ENCODE measurements at regions not wholly inside any gene's neighbourhood (a gene's known extent, or its start where the extent isn't known, plus 50 kb on each side); places are given as distances from the start of the nearest gene placed in this dataset.
"Not testable (repeated sequence)": the region's sequence is repeated elsewhere in the genome, so short reads cannot be mapped to it uniquely, and the experiment has no call there.

- DNase-seq (ENCODE audit: low read depth in 1 of 2, low spot score in 1 of 2) = no peak
- no peak for TF ChIP-seq JUND (IDR thresholded peaks at IDR 0.05; ENCODE audit: low read depth)
- in situ Hi-C loops (cut with HindIII; ENCODE audit: low pct_unique_long_range_greater_than_20kb, low sequenced_read_pairs) = no loop called here
Observed at GRCh38 chr2:75894170-75894569, 183.5 kb upstream of the GCFC2 start.

GRCh38 chr2:75892490-75892889 lies 181.8 kb upstream of the GCFC2 start:
- TF ChIP-seq JUND (IDR thresholded peaks at IDR 0.05; ENCODE audit: low read depth) = no peak
- no peak for DNase-seq (ENCODE audit: low read depth in 1 of 2, low spot score in 1 of 2)
- in situ Hi-C loops (cut with HindIII; ENCODE audit: low pct_unique_long_range_greater_than_20kb, low sequenced_read_pairs) = no loop called here

GRCh38 chr2:75882530-75882929 lies 171.8 kb upstream of the GCFC2 start:
- in situ Hi-C loops (cut with HindIII; ENCODE audit: low pct_unique_long_range_greater_than_20kb, low sequenced_read_pairs) = no loop called here
- DNase-seq (ENCODE audit: low read depth in 1 of 2, low spot score in 1 of 2) = no peak
- no peak for TF ChIP-seq JUND (IDR thresholded peaks at IDR 0.05; ENCODE audit: low read depth)

GRCh38 chr2:75875606-75876005 lies 164.9 kb upstream of the GCFC2 start:
- in situ Hi-C loops (cut with HindIII; ENCODE audit: low pct_unique_long_range_greater_than_20kb, low sequenced_read_pairs); DNase-seq (ENCODE audit: low read depth in 1 of 2, low spot score in 1 of 2): not testable (repeated sequence)

- in situ Hi-C loops (cut with HindIII; ENCODE audit: low pct_unique_long_range_greater_than_20kb, low sequenced_read_pairs) = not testable (repeated sequence)
Observed at GRCh38 chr2:75871762-75872614, 161.3 kb upstream of the GCFC2 start.

GRCh38 chr2:75870651-75871137 lies 160.0 kb upstream of the GCFC2 start:
- no peak for DNase-seq (ENCODE audit: low read depth in 1 of 2, low spot score in 1 of 2)
- TF ChIP-seq JUND (IDR thresholded peaks at IDR 0.05; ENCODE audit: low read depth) = no peak
- in situ Hi-C loops (cut with HindIII; ENCODE audit: low pct_unique_long_range_greater_than_20kb, low sequenced_read_pairs) = no loop called here

More at GRCh38 chr2:75871762-75872614, 161.3 kb upstream of the GCFC2 start:
- DNase-seq (ENCODE audit: low read depth in 1 of 2, low spot score in 1 of 2) = not testable (repeated sequence)

GRCh38 chr2:75870133-75870532 lies 159.4 kb upstream of the GCFC2 start:
- in situ Hi-C loops (cut with HindIII; ENCODE audit: low pct_unique_long_range_greater_than_20kb, low sequenced_read_pairs) = no loop called here
- TF ChIP-seq JUND (IDR thresholded peaks at IDR 0.05; ENCODE audit: low read depth) = no peak
- DNase-seq (ENCODE audit: low read depth in 1 of 2, low spot score in 1 of 2) = no peak

GRCh38 chr2:75865702-75866101 lies 155.0 kb upstream of the GCFC2 start:
- in situ Hi-C loops (cut with HindIII; ENCODE audit: low pct_unique_long_range_greater_than_20kb, low sequenced_read_pairs) = no loop called here
- DNase-seq (ENCODE audit: low read depth in 1 of 2, low spot score in 1 of 2) = no peak
- no peak for TF ChIP-seq JUND (IDR thresholded peaks at IDR 0.05; ENCODE audit: low read depth)

GRCh38 chr2:75865083-75865482 lies 154.4 kb upstream of the GCFC2 start:
- DNase-seq (ENCODE audit: low read depth in 1 of 2, low spot score in 1 of 2) = no peak
- no peak for TF ChIP-seq JUND (IDR thresholded peaks at IDR 0.05; ENCODE audit: low read depth)
- in situ Hi-C loops (cut with HindIII; ENCODE audit: low pct_unique_long_range_greater_than_20kb, low sequenced_read_pairs) = no loop called here

- in situ Hi-C loops (cut with HindIII; ENCODE audit: low pct_unique_long_range_greater_than_20kb, low sequenced_read_pairs) = no loop called here
- TF ChIP-seq JUND (IDR thresholded peaks at IDR 0.05; ENCODE audit: low read depth) = no peak
- no peak for DNase-seq (ENCODE audit: low read depth in 1 of 2, low spot score in 1 of 2)
Observed at GRCh38 chr2:75862547-75862946, 151.8 kb upstream of the GCFC2 start.

GRCh38 chr2:75853436-75853835 lies 142.7 kb upstream of the GCFC2 start:
- no peak for TF ChIP-seq JUND (IDR thresholded peaks at IDR 0.05; ENCODE audit: low read depth)
- in situ Hi-C loops (cut with HindIII; ENCODE audit: low pct_unique_long_range_greater_than_20kb, low sequenced_read_pairs) = no loop called here

GRCh38 chr2:75852639-75853038 lies 141.9 kb upstream of the GCFC2 start:
- DNase-seq (ENCODE audit: low read depth in 1 of 2, low spot score in 1 of 2) = no peak
- no peak for TF ChIP-seq JUND (IDR thresholded peaks at IDR 0.05; ENCODE audit: low read depth)
- in situ Hi-C loops (cut with HindIII; ENCODE audit: low pct_unique_long_range_greater_than_20kb, low sequenced_read_pairs) = no loop called here

More at GRCh38 chr2:75853436-75853835, 142.7 kb upstream of the GCFC2 start:
- no peak for DNase-seq (ENCODE audit: low read depth in 1 of 2, low spot score in 1 of 2)

- TF ChIP-seq JUND (IDR thresholded peaks at IDR 0.05; ENCODE audit: low read depth) = no peak
- no peak for DNase-seq (ENCODE audit: low read depth in 1 of 2, low spot score in 1 of 2)
- in situ Hi-C loops (cut with HindIII; ENCODE audit: low pct_unique_long_range_greater_than_20kb, low sequenced_read_pairs) = no loop called here
Observed at GRCh38 chr2:75846683-75847190, 136.0 kb upstream of the GCFC2 start.

Measured in T47D (cell line).